ENCODE measurements at regions not wholly inside any gene's neighbourhood (a gene's known extent, or its start where the extent isn't known, plus 50 kb on each side); places are given as distances from the start of the nearest gene placed in this dataset.
"Not testable (repeated sequence)": the region's sequence is repeated elsewhere in the genome, so short reads cannot be mapped to it uniquely, and the experiment has no call there.

- 91 to 96% methylated on average over 3 of the region's 3 CpGs for WGBS, 2 donors
Measured at GRCh38 chr12:114836609-114837008, 152.6 kb upstream of the TBX3 start.

GRCh38 chr12:114835031-114835430 is 151.1 kb upstream of the TBX3 start:
- no peak overlapping the region for H3K4me3 ChIP-seq (ENCODE audit: low read depth in 1 of 2, low read length in 2 of 2)
- no peak overlapping the region for H3K27ac ChIP-seq (ENCODE audit: low read depth in 2 of 2, low read length in 1 of 2)
- H3K36me3 ChIP-seq (ENCODE audit: control insufficient read depth in 2 of 2, insufficient read depth in 2 of 2, low read length in 1 of 2): no peaks in the 10 kb centered on the region
- H3K4me1 ChIP-seq (ENCODE audit: control insufficient read depth in 2 of 2, insufficient read depth in 2 of 2, low read length in 1 of 2): no peaks in the 10 kb centered on the region
- 59 to 61% methylated on average over 2 of the region's 2 CpGs for WGBS, 2 donors
- H3K27me3 ChIP-seq (ENCODE audit: control insufficient read depth in 1 of 2, insufficient read depth in 2 of 2, low read length in 2 of 2): no peaks in the 10 kb centered on the region
- no peaks in the 10 kb centered on the region for H3K9me3 ChIP-seq (ENCODE audit: control insufficient read depth in 2 of 2, insufficient read depth in 1 of 2, low read depth in 1 of 2, low read length in 1 of 2)

More at GRCh38 chr12:114836609-114837008, 152.6 kb upstream of the TBX3 start:
- Histone ChIP-seq H3K27ac (ENCODE audit: low read depth in 2 of 2, low read length in 1 of 2) (no peak overlapping the region), H3K9me3 (ENCODE audit: control insufficient read depth in 2 of 2, insufficient read depth in 1 of 2, low read depth in 1 of 2, low read length in 1 of 2) (no peaks in the 10 kb centered on the region), H3K27me3 (ENCODE audit: control insufficient read depth in 1 of 2, insufficient read depth in 2 of 2, low read length in 2 of 2) (no peaks in the 10 kb centered on the region), H3K36me3 (ENCODE audit: control insufficient read depth in 2 of 2, insufficient read depth in 2 of 2, low read length in 1 of 2) (no peaks in the 10 kb centered on the region), H3K4me1 (ENCODE audit: control insufficient read depth in 2 of 2, insufficient read depth in 2 of 2, low read length in 1 of 2) (no peaks in the 10 kb centered on the region), H3K4me3 (ENCODE audit: low read depth in 1 of 2, low read length in 2 of 2) (no peak overlapping the region)

- 41 to 55% methylated on average over 3 of the region's 3 CpGs for whole genome bisulfite sequencing, 2 donors
- H3K9me3 ChIP-seq (ENCODE audit: control insufficient read depth in 2 of 2, insufficient read depth in 1 of 2, low read depth in 1 of 2, low read length in 1 of 2): no peaks in the 10 kb centered on the region
- no peaks in the 10 kb centered on the region for H3K4me1 ChIP-seq (ENCODE audit: control insufficient read depth in 2 of 2, insufficient read depth in 2 of 2, low read length in 1 of 2)
- no peak overlapping the region for H3K27ac ChIP-seq (ENCODE audit: low read depth in 2 of 2, low read length in 1 of 2)
- no peaks in the 10 kb centered on the region for H3K36me3 ChIP-seq (ENCODE audit: control insufficient read depth in 2 of 2, insufficient read depth in 2 of 2, low read length in 1 of 2)
- H3K27me3 ChIP-seq (ENCODE audit: control insufficient read depth in 1 of 2, insufficient read depth in 2 of 2, low read length in 2 of 2): no peaks in the 10 kb centered on the region
- no peak overlapping the region for H3K4me3 ChIP-seq (ENCODE audit: low read depth in 1 of 2, low read length in 2 of 2)
Measured at GRCh38 chr12:114834621-114835020, 150.6 kb upstream of the TBX3 start.

GRCh38 chr12:114829833-114830232 is 145.9 kb upstream of the TBX3 start:
- no peak overlapping the region for H3K4me3 ChIP-seq (ENCODE audit: low read depth in 1 of 2, low read length in 2 of 2)
- H3K27me3 ChIP-seq (ENCODE audit: control insufficient read depth in 1 of 2, insufficient read depth in 2 of 2, low read length in 2 of 2): no peaks in the 10 kb centered on the region
- no peak overlapping the region for H3K27ac ChIP-seq (ENCODE audit: low read depth in 2 of 2, low read length in 1 of 2)
- peaks cover 0 to 3% of the 10 kb centered on the region in 2 donors for H3K9me3 ChIP-seq (ENCODE audit: control insufficient read depth in 2 of 2, insufficient read depth in 1 of 2, low read depth in 1 of 2, low read length in 1 of 2)
- 80 to 86% methylated on average over 4 of the region's 4 CpGs for WGBS, 2 donors
- H3K4me1 ChIP-seq (ENCODE audit: control insufficient read depth in 2 of 2, insufficient read depth in 2 of 2, low read length in 1 of 2): no peaks in the 10 kb centered on the region
- H3K36me3 ChIP-seq (ENCODE audit: control insufficient read depth in 2 of 2, insufficient read depth in 2 of 2, low read length in 1 of 2): no peaks in the 10 kb centered on the region

GRCh38 chr12:114829244-114829643 is 145.3 kb upstream of the TBX3 start:
- not testable (repeated sequence) for H3K4me3 ChIP-seq (ENCODE audit: low read depth in 1 of 2, low read length in 2 of 2); H3K27ac ChIP-seq (ENCODE audit: low read depth in 2 of 2, low read length in 1 of 2); H3K4me1 ChIP-seq (ENCODE audit: control insufficient read depth in 2 of 2, insufficient read depth in 2 of 2, low read length in 1 of 2); H3K9me3 ChIP-seq (ENCODE audit: control insufficient read depth in 2 of 2, insufficient read depth in 1 of 2, low read depth in 1 of 2, low read length in 1 of 2); H3K36me3 ChIP-seq (ENCODE audit: control insufficient read depth in 2 of 2, insufficient read depth in 2 of 2, low read length in 1 of 2); H3K27me3 ChIP-seq (ENCODE audit: control insufficient read depth in 1 of 2, insufficient read depth in 2 of 2, low read length in 2 of 2)

GRCh38 chr12:114827461-114827860 is 143.5 kb upstream of the TBX3 start:
- H3K4me1 ChIP-seq (ENCODE audit: control insufficient read depth in 2 of 2, insufficient read depth in 2 of 2, low read length in 1 of 2): no peaks in the 10 kb centered on the region
- H3K27me3 ChIP-seq (ENCODE audit: control insufficient read depth in 1 of 2, insufficient read depth in 2 of 2, low read length in 2 of 2): no peaks in the 10 kb centered on the region
- WGBS, 2 donors: 85 to 91% methylated on average over 7 of the region's 7 CpGs
- H3K36me3 ChIP-seq (ENCODE audit: control insufficient read depth in 2 of 2, insufficient read depth in 2 of 2, low read length in 1 of 2): no peaks in the 10 kb centered on the region
- peaks cover 0 to 3% of the 10 kb centered on the region in 2 donors for H3K9me3 ChIP-seq (ENCODE audit: control insufficient read depth in 2 of 2, insufficient read depth in 1 of 2, low read depth in 1 of 2, low read length in 1 of 2)
- no peak overlapping the region for H3K27ac ChIP-seq (ENCODE audit: low read depth in 2 of 2, low read length in 1 of 2)
- no peak overlapping the region for H3K4me3 ChIP-seq (ENCODE audit: low read depth in 1 of 2, low read length in 2 of 2)

- 60 to 67% methylated on average over 5 of the region's 5 CpGs for WGBS, 2 donors
- H3K27me3 ChIP-seq (ENCODE audit: control insufficient read depth in 1 of 2, insufficient read depth in 2 of 2, low read length in 2 of 2): no peaks in the 10 kb centered on the region
- H3K27ac ChIP-seq (ENCODE audit: low read depth in 2 of 2, low read length in 1 of 2): no peak overlapping the region
Measured at GRCh38 chr12:114826244-114826643, 142.3 kb upstream of the TBX3 start.

GRCh38 chr12:114823724-114824123 is 139.7 kb upstream of the TBX3 start:
- H3K36me3 ChIP-seq (ENCODE audit: control insufficient read depth in 2 of 2, insufficient read depth in 2 of 2, low read length in 1 of 2): no peaks in the 10 kb centered on the region
- H3K27ac ChIP-seq (ENCODE audit: low read depth in 2 of 2, low read length in 1 of 2): no peak overlapping the region
- no peaks in the 10 kb centered on the region for H3K4me1 ChIP-seq (ENCODE audit: control insufficient read depth in 2 of 2, insufficient read depth in 2 of 2, low read length in 1 of 2)
- H3K4me3 ChIP-seq (ENCODE audit: low read depth in 1 of 2, low read length in 2 of 2): no peak overlapping the region
- H3K9me3 ChIP-seq (ENCODE audit: control insufficient read depth in 2 of 2, insufficient read depth in 1 of 2, low read depth in 1 of 2, low read length in 1 of 2): peaks cover 0 to 3% of the 10 kb centered on the region in 2 donors
- 71 to 74% methylated on average over 8 of the region's 8 CpGs for WGBS, 2 donors
- H3K27me3 ChIP-seq (ENCODE audit: control insufficient read depth in 1 of 2, insufficient read depth in 2 of 2, low read length in 2 of 2): no peaks in the 10 kb centered on the region

More at GRCh38 chr12:114826244-114826643, 142.3 kb upstream of the TBX3 start:
- no peaks in the 10 kb centered on the region for H3K36me3 ChIP-seq (ENCODE audit: control insufficient read depth in 2 of 2, insufficient read depth in 2 of 2, low read length in 1 of 2)
- peaks cover 0 to 3% of the 10 kb centered on the region in 2 donors for H3K9me3 ChIP-seq (ENCODE audit: control insufficient read depth in 2 of 2, insufficient read depth in 1 of 2, low read depth in 1 of 2, low read length in 1 of 2)
- H3K4me1 ChIP-seq (ENCODE audit: control insufficient read depth in 2 of 2, insufficient read depth in 2 of 2, low read length in 1 of 2): no peaks in the 10 kb centered on the region
- H3K4me3 ChIP-seq (ENCODE audit: low read depth in 1 of 2, low read length in 2 of 2): no peak overlapping the region

- Histone ChIP-seq H3K4me1 (ENCODE audit: control insufficient read depth in 2 of 2, insufficient read depth in 2 of 2, low read length in 1 of 2) (no peaks in the 10 kb centered on the region), H3K4me3 (ENCODE audit: low read depth in 1 of 2, low read length in 2 of 2) (no peak overlapping the region), H3K36me3 (ENCODE audit: control insufficient read depth in 2 of 2, insufficient read depth in 2 of 2, low read length in 1 of 2) (no peaks in the 10 kb centered on the region), H3K27me3 (ENCODE audit: control insufficient read depth in 1 of 2, insufficient read depth in 2 of 2, low read length in 2 of 2) (no peaks in the 10 kb centered on the region), H3K9me3 (ENCODE audit: control insufficient read depth in 2 of 2, insufficient read depth in 1 of 2, low read depth in 1 of 2, low read length in 1 of 2) (peaks cover 0 to 3% of the 10 kb centered on the region in 2 donors), H3K27ac (ENCODE audit: low read depth in 2 of 2, low read length in 1 of 2) (no peak overlapping the region)
- 58 to 78% methylated on average over 3 of the region's 3 CpGs for WGBS, 2 donors
Measured at GRCh38 chr12:114821570-114821969, 137.6 kb upstream of the TBX3 start.

- no peaks in the 10 kb centered on the region for H3K4me1 ChIP-seq (ENCODE audit: control insufficient read depth in 2 of 2, insufficient read depth in 2 of 2, low read length in 1 of 2)
- H3K36me3 ChIP-seq (ENCODE audit: control insufficient read depth in 2 of 2, insufficient read depth in 2 of 2, low read length in 1 of 2): no peaks in the 10 kb centered on the region
- H3K4me3 ChIP-seq (ENCODE audit: low read depth in 1 of 2, low read length in 2 of 2): no peak overlapping the region
- H3K27me3 ChIP-seq (ENCODE audit: control insufficient read depth in 1 of 2, insufficient read depth in 2 of 2, low read length in 2 of 2): no peaks in the 10 kb centered on the region
- no peak overlapping the region for H3K27ac ChIP-seq (ENCODE audit: low read depth in 2 of 2, low read length in 1 of 2)
- H3K9me3 ChIP-seq (ENCODE audit: control insufficient read depth in 2 of 2, insufficient read depth in 1 of 2, low read depth in 1 of 2, low read length in 1 of 2): peaks cover 0 to 2% of the 10 kb centered on the region in 2 donors
- 46% methylated on average over 5 of the region's 5 CpGs for WGBS, 2 donors
Measured at GRCh38 chr12:114820796-114821195, 136.8 kb upstream of the TBX3 start.
